ENCODE measurements at regions not wholly inside any gene's neighbourhood (a gene's known extent, or its start where the extent isn't known, plus 50 kb on each side); places are given as distances from the start of the nearest gene placed in this dataset.

GRCh38 chr20:20950620-20951019 lies 155.5 kb downstream of the LINC00237 start:
- TF ChIP-seq CTCF (IDR thresholded peaks at IDR 0.05 in 4 of 5, conservative IDR thresholded peaks at IDR 0.05 in 1 of 5) (no peak), POLR2A (IDR thresholded peaks at IDR 0.05) (no peak)
